ENCODE measurements at regions not wholly inside any gene's neighbourhood (a gene's known extent, or its start where the extent isn't known, plus 50 kb on each side); places are given as distances from the start of the nearest gene placed in this dataset.

DNA sequence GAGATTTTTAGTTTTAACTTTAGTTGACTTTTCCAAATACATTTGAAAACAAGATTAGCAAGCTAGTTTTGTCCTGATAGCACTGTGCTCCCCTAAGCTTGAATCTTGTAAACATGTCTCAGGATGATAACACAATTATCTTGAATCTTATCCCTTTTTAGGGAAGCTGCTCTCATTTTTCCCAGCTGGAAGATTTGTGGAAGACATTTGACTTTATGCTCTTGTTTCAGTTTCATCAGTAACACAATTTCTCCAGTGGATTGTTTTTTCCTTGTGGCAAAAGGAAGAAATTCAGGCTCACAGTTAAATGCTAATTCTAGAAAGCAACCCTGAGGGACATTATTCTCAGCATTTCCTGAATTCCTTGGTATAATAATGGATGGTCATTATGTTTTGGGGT is 88.8 kb downstream of the CDC7 start:
- TF ChIP-seq, protein P1, sequence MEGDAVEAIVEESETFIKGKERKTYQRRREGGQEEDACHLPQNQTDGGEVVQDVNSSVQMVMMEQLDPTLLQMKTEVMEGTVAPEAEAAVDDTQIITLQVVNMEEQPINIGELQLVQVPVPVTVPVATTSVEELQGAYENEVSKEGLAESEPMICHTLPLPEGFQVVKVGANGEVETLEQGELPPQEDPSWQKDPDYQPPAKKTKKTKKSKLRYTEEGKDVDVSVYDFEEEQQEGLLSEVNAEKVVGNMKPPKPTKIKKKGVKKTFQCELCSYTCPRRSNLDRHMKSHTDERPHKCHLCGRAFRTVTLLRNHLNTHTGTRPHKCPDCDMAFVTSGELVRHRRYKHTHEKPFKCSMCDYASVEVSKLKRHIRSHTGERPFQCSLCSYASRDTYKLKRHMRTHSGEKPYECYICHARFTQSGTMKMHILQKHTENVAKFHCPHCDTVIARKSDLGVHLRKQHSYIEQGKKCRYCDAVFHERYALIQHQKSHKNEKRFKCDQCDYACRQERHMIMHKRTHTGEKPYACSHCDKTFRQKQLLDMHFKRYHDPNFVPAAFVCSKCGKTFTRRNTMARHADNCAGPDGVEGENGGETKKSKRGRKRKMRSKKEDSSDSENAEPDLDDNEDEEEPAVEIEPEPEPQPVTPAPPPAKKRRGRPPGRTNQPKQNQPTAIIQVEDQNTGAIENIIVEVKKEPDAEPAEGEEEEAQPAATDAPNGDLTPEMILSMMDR (IDR thresholded peaks at IDR 0.05), result peak in 1 of 6 experiments; percentile 26
- no peak for TF ChIP-seq POLR2A (IDR thresholded peaks at IDR 0.05)

Data from esophagus squamous epithelium (tissue), 4 donors.